ENCODE measurements at regions not wholly inside any gene's neighbourhood (a gene's known extent, or its start where the extent isn't known, plus 50 kb on each side); places are given as distances from the start of the nearest gene placed in this dataset.

DNA sequence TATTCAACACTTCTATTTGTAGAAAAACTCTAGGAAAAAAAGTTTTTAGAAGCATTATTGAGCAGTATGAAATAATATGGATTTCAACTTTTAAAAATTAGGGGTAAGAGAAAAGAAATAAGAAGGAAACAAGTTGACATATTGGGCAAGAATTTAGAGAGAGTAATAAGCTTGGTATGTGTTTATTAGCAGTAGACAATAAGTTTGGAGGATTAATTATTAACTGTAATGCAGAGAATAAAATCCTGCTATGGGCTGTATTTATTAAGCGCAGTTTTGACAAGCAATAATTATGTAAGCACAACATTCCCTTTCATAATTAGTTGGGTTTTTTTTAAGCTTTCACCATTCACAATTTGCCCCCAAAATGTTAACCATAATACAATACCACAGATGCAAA is 162.7 kb upstream of the SLC7A11 start:
- Histone ChIP-seq H3K4me3 (ENCODE audit: low read length) (no peak overlapping the region), H3K9ac (ENCODE audit: low read length) (no peak overlapping the region), H3K9me3 (replicated peaks; ENCODE audit: insufficient read depth, low read length) (no peaks in the 10 kb centered on the region), H3K4me2 (ENCODE audit: low read depth, low read length) (peak overlapping the region; percentile 2; the same call in 1 of the 2 replicates), H3K36me3 (replicated peaks; ENCODE audit: insufficient read depth, low read length) (no peaks in the 10 kb centered on the region), H3K79me2 (ENCODE audit: low read length) (no peaks in the 10 kb centered on the region), H3K27ac (ENCODE audit: low read length) (no peak overlapping the region), H3K4me1 (ENCODE audit: low read length) (peaks cover 12% of the 10 kb centered on the region), H3K9me2 (replicated peaks; ENCODE audit: insufficient read depth, low read length) (no peaks in the 10 kb centered on the region), H2AFZ (ENCODE audit: low read length) (no peak overlapping the region), H3F3A (ENCODE audit: insufficient read depth, low read length) (no peaks in the 10 kb centered on the region), H4K20me1 (ENCODE audit: insufficient read depth, low read length) (no peaks in the 10 kb centered on the region), H3K27me3 (replicated peaks; ENCODE audit: insufficient read depth, low read length) (0 out of 2 replicates have a peak, but pooled peaks cover 5% of the 10 kb centered on the region)
- DNase-seq, result no peak
- TF ChIP-seq EZH2phosphoT487 (IDR thresholded peaks at IDR 0.05; ENCODE audit: low read length), result no peak
- no peak for TF ChIP-seq EZH2 (optimal IDR thresholded peaks at IDR 0.05; ENCODE audit: low read depth, low read length)
- TF ChIP-seq, protein P1, sequence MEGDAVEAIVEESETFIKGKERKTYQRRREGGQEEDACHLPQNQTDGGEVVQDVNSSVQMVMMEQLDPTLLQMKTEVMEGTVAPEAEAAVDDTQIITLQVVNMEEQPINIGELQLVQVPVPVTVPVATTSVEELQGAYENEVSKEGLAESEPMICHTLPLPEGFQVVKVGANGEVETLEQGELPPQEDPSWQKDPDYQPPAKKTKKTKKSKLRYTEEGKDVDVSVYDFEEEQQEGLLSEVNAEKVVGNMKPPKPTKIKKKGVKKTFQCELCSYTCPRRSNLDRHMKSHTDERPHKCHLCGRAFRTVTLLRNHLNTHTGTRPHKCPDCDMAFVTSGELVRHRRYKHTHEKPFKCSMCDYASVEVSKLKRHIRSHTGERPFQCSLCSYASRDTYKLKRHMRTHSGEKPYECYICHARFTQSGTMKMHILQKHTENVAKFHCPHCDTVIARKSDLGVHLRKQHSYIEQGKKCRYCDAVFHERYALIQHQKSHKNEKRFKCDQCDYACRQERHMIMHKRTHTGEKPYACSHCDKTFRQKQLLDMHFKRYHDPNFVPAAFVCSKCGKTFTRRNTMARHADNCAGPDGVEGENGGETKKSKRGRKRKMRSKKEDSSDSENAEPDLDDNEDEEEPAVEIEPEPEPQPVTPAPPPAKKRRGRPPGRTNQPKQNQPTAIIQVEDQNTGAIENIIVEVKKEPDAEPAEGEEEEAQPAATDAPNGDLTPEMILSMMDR (IDR thresholded peaks at IDR 0.05; ENCODE audit: low read length), result no peak

DNA sequence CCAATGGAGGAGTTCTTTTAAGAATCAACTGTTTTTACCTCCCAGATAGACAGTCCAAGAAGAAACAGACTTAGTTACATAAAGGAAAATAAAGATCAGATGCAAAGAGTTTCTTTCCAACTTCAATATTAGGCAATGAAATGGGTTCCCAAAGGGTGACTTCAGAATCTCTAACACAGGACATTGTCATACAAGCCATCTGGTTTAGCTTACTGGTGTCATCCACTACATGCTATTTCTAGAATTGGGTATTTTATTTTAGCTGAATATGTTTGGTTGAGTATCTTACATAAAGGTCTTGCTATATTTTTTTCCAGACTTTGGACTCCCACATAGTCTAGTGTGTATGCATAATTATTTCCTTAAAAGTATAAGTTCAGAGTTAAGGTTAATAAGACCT is 162.1 kb upstream of the SLC7A11 start:
- Histone ChIP-seq H3K9ac (ENCODE audit: low read length) (no peak overlapping the region), H3K4me2 (ENCODE audit: low read depth, low read length) (no peak overlapping the region)

DNA sequence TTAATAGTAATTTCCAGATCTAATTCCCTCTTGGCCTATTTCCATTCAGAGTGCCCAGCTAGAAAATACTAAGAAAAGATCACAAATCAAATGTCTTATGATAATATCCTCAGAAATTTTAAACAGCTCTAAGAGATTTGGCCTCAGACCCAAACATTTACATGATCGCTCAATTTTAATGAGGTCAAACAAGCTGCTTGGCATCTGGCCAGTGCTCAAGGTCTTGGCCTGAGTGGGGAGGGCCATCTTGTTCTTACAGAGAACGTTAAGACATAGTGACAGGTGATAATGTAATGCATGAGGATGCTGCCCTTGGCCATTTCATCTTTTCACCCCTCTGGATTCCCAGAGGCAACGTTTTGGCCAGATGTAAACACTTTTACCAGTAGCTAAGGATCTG is 159.2 kb upstream of the SLC7A11 start:
- Histone ChIP-seq H3K9ac (ENCODE audit: low read length) (no peak overlapping the region), H3K36me3 (replicated peaks; ENCODE audit: insufficient read depth, low read length) (no peaks in the 10 kb centered on the region)
- TF ChIP-seq, protein P1 (IDR thresholded peaks at IDR 0.05; ENCODE audit: low read length), result no peak
- TF ChIP-seq EZH2 (optimal IDR thresholded peaks at IDR 0.05; ENCODE audit: low read depth, low read length), result no peak
- TF ChIP-seq EZH2phosphoT487 (IDR thresholded peaks at IDR 0.05; ENCODE audit: low read length), result no peak

More for the DNA sequence above, 162.1 kb upstream of the SLC7A11 start:
- Histone ChIP-seq H2AFZ (ENCODE audit: low read length) (no peak overlapping the region), H3K27me3 (replicated peaks; ENCODE audit: insufficient read depth, low read length) (0 out of 2 replicates have a peak, but pooled peaks cover 5% of the 10 kb centered on the region), H3K36me3 (replicated peaks; ENCODE audit: insufficient read depth, low read length) (no peaks in the 10 kb centered on the region), H3F3A (ENCODE audit: insufficient read depth, low read length) (no peaks in the 10 kb centered on the region), H3K27ac (ENCODE audit: low read length) (no peak overlapping the region), H3K9me3 (replicated peaks; ENCODE audit: insufficient read depth, low read length) (no peaks in the 10 kb centered on the region), H4K20me1 (ENCODE audit: insufficient read depth, low read length) (no peaks in the 10 kb centered on the region), H3K4me3 (ENCODE audit: low read length) (no peak overlapping the region), H3K4me1 (ENCODE audit: low read length) (peaks cover 9% of the 10 kb centered on the region), H3K79me2 (ENCODE audit: low read length) (no peaks in the 10 kb centered on the region), H3K9me2 (replicated peaks; ENCODE audit: insufficient read depth, low read length) (no peaks in the 10 kb centered on the region)
- no peak for TF ChIP-seq EZH2phosphoT487 (IDR thresholded peaks at IDR 0.05; ENCODE audit: low read length)
- TF ChIP-seq EZH2 (optimal IDR thresholded peaks at IDR 0.05; ENCODE audit: low read depth, low read length), result no peak
- TF ChIP-seq, protein P1 (IDR thresholded peaks at IDR 0.05; ENCODE audit: low read length), result no peak
- DNase-seq, result no peak

More for the DNA sequence above, 159.2 kb upstream of the SLC7A11 start:
- Histone ChIP-seq H3K4me3 (ENCODE audit: low read length) (no peak overlapping the region), H3K9me2 (replicated peaks; ENCODE audit: insufficient read depth, low read length) (no peaks in the 10 kb centered on the region), H2AFZ (ENCODE audit: low read length) (no peak overlapping the region), H4K20me1 (ENCODE audit: insufficient read depth, low read length) (no peaks in the 10 kb centered on the region), H3K9me3 (replicated peaks; ENCODE audit: insufficient read depth, low read length) (no peaks in the 10 kb centered on the region), H3K79me2 (ENCODE audit: low read length) (no peaks in the 10 kb centered on the region), H3F3A (ENCODE audit: insufficient read depth, low read length) (no peaks in the 10 kb centered on the region), H3K27me3 (replicated peaks; ENCODE audit: insufficient read depth, low read length) (no peaks in the 10 kb centered on the region), H3K27ac (ENCODE audit: low read length) (no peak overlapping the region), H3K4me1 (ENCODE audit: low read length) (peaks cover 8% of the 10 kb centered on the region), H3K4me2 (ENCODE audit: low read depth, low read length) (no peak overlapping the region)
- DNase-seq, result no peak
